GM12878 (cell line): ENCODE measurements at regions not wholly inside any gene's neighbourhood (a gene's known extent, or its start where the extent isn't known, plus 50 kb on each side); places are given as distances from the start of the nearest gene placed in this dataset.

Experiments
- ATAC-seq: fragments of 200-7000 bp; cut with Tn5 transposase; 3 replicates; pipeline ENCODE4 v1.9.1; 2020; ENCODE audit warnings: mild to moderate bottlenecking, moderate library complexity
- BruUV-seq: library from RNA; stranded (reverse); fragments of 400-500 nt; replicated peaks from 2 replicates; lab custom pipeline; 2021; lab: Mats Ljungman, UMichigan
- CTCF ChIA-PET: fragments of 300-600 bp; sonication (Branson Sonifier 250); formaldehyde crosslinking; extraction: SDS; loops from one replicate; lab custom pipeline; 2021; ENCODE audit warnings: inconsistent platforms; lab: Yijun Ruan, JAX
- POLR2A ChIA-PET: fragments of 350-600 bp; formaldehyde crosslinking; extraction: SDS; loops from one replicate; lab custom pipeline; 2021; ENCODE audit warnings: inconsistent platforms; lab: Charles Lee
- RAD21 ChIA-PET: fragments of 300-600 bp; sonication (Branson Sonifier 250); formaldehyde crosslinking; loops from one replicate; lab custom pipeline; 2023; ENCODE audit warnings: antibody characterized with exemption; ENCODE audit not compliant: unreplicated experiment; lab: Charles Lee
- SMC1A ChIA-PET: fragments of 300-600 bp; sonication (Branson Sonifier 250); formaldehyde crosslinking; loops from one replicate; lab custom pipeline; 2023; ENCODE audit not compliant: unreplicated experiment, uncharacterized antibody; lab: Charles Lee
- DNase-seq: peaks from one replicate; pipeline ENCODE4 v3.0.0-alpha.2; 2011; ENCODE audit warnings: low read depth, low spot score
- FAIRE-seq: peaks from 3 replicates; lab custom pipeline; 2011; peaks lifted over from hg19 to GRCh38; lab: Jason Lieb, UNC
- H2AFZ ChIP-seq: 2 replicates; pipeline ENCODE4 v1.6.0; 2011; ENCODE audit warnings: low read depth, low read length, control low read depth; ENCODE audit not compliant: control insufficient read depth
- H3K27ac ChIP-seq: 2 replicates; pipeline ENCODE4 v1.5.1; 2011; ENCODE audit warnings: control low read depth; ENCODE audit not compliant: control insufficient read depth, insufficient read depth
- H3K27me3 ChIP-seq, 2 experiments: replicated peaks in 1 of 2; 2 replicates each; pipeline versions ENCODE4 v1.6.0 to v1.6.1; 2011; ENCODE audit warnings: low read length in 1 of 2; ENCODE audit not compliant: control insufficient read depth in 2 of 2, insufficient read depth in 2 of 2
- H3K36me3 ChIP-seq, 2 experiments: 2 replicates each; pipeline ENCODE4 v1.5.1; 2011; ENCODE audit warnings: low read length in 1 of 2; ENCODE audit not compliant: control insufficient read depth in 2 of 2, insufficient read depth in 2 of 2
- H3K4me1 ChIP-seq: 2 replicates; pipeline ENCODE4 v1.6.1; 2011; ENCODE audit warnings: mild to moderate bottlenecking, low read length, moderate library complexity, mixed read lengths; ENCODE audit not compliant: control insufficient read depth, insufficient read depth
- H3K4me2 ChIP-seq: 2 replicates; pipeline ENCODE4 v1.6.0; 2011; ENCODE audit warnings: control low read depth; ENCODE audit not compliant: control insufficient read depth, insufficient read depth
- H3K4me3 ChIP-seq: fragments of 200-600 bp; sonication (generic); 2 replicates; pipeline ENCODE4 v1.5.1; 2016
- H3K79me2 ChIP-seq: 2 replicates; pipeline ENCODE4 v1.6.0; 2011; ENCODE audit warnings: low read length; ENCODE audit not compliant: control insufficient read depth, insufficient read depth
- H3K9ac ChIP-seq: 2 replicates; pipeline ENCODE4 v1.8.0; 2011; ENCODE audit warnings: low read length, control low read depth, mixed read lengths; ENCODE audit not compliant: control insufficient read depth, insufficient read depth
- H3K9me3 ChIP-seq: replicated peaks from 3 replicates; pipeline ENCODE4 v1.5.1; 2011; ENCODE audit warnings: mild to moderate bottlenecking, low read length; ENCODE audit not compliant: control insufficient read depth, insufficient read depth
- H4K20me1 ChIP-seq: 2 replicates; pipeline ENCODE4 v1.6.0; 2011; ENCODE audit not compliant: control insufficient read depth, insufficient read depth
- ASH2L ChIP-seq: fragments of 300-600, 200-600 bp; sonication (generic); IDR thresholded peaks from 2 replicates; pipeline ENCODE4 v1.6.1; 2017; ENCODE audit warnings: low read depth, mild to moderate bottlenecking, borderline replicate concordance
- BRCA1 ChIP-seq: IDR thresholded peaks from 2 replicates; pipeline ENCODE4 v1.6.1; 2011; ENCODE audit warnings: low read depth, low read length, improper control_type of control experiment
- FOXM1 ChIP-seq: IDR thresholded peaks from 2 replicates; pipeline ENCODE4 v1.6.1; 2012; ENCODE audit warnings: low read depth, mild to moderate bottlenecking, inconsistent platforms, low read length, moderate library complexity
- KAT2A ChIP-seq: conservative IDR thresholded peaks from 2 replicates; pipeline ENCODE4 v1.6.1; 2011; ENCODE audit warnings: low read depth, low read length; ENCODE audit not compliant: control insufficient read depth
- MTA2 ChIP-seq: fragments of 450-650 bp; IDR thresholded peaks from 2 replicates; pipeline ENCODE4 v1.6.1; 2016; ENCODE audit warnings: low read depth, mild to moderate bottlenecking, moderate library complexity
- MYB ChIP-seq: fragments of 150-350 bp; IDR thresholded peaks from 2 replicates; pipeline ENCODE4 v1.6.1; 2014; ENCODE audit warnings: mild to moderate bottlenecking, low read depth, low read length, borderline replicate concordance
- NRF1 ChIP-seq: conservative IDR thresholded peaks from 2 replicates; pipeline ENCODE4 v1.6.1; 2011; ENCODE audit warnings: mild to moderate bottlenecking, low read depth, low read length, improper control_type of control experiment
- PBX3 ChIP-seq: IDR thresholded peaks from 2 replicates; pipeline ENCODE4 v1.6.1; 2011; ENCODE audit warnings: mild to moderate bottlenecking, low read depth, low read length, moderate library complexity; ENCODE audit not compliant: insufficient replicate concordance
- POLR2AphosphoS2 ChIP-seq: IDR thresholded peaks from 2 replicates; pipeline ENCODE4 v1.6.1; 2011; ENCODE audit warnings: low read depth, mild to moderate bottlenecking, low read length, improper control_type of control experiment, moderate library complexity
- RELB ChIP-seq: fragments of 450-650 bp; IDR thresholded peaks from 2 replicates; pipeline ENCODE4 v1.6.1; 2017; ENCODE audit warnings: low read depth, mild to moderate bottlenecking, moderate library complexity
- SIX5 ChIP-seq: IDR thresholded peaks from 2 replicates; pipeline ENCODE4 v1.6.1; 2011; ENCODE audit warnings: mild to moderate bottlenecking, low read depth, low read length, moderate library complexity; ENCODE audit not compliant: severe bottlenecking
- TCF3 ChIP-seq: IDR thresholded peaks from 2 replicates; pipeline ENCODE4 v1.6.1; 2012; ENCODE audit warnings: low read depth, mild to moderate bottlenecking, low read length, borderline replicate concordance; ENCODE audit not compliant: insufficient read depth
- YBX1 ChIP-seq: fragments of 450-650 bp; IDR thresholded peaks from 2 replicates; pipeline ENCODE4 v1.6.1; 2016; ENCODE audit warnings: antibody characterized with exemption
- ZNF207 ChIP-seq: fragments of 450-650 bp; IDR thresholded peaks from 2 replicates; pipeline ENCODE4 v1.6.1; 2014; ENCODE audit warnings: antibody characterized with exemption, mild to moderate bottlenecking, borderline replicate concordance
- WGBS: methylation state at CpG from one replicate; pipeline ENCODE4 v1.1.6; 2016; ENCODE audit warnings: low lambda C conversion rate; ENCODE audit not compliant: insufficient replicate concordance, insufficient coverage; ENCODE audit errors: missing lambda C conversion rate; 5-methylcytosine and 5-hydroxymethylcytosine counted together
- in situ Hi-C: fragments of 300-500 bp; cut with MboI; formaldehyde crosslinking; loops from 9 replicates; pipeline ENCODE4 v1.14.3; 2018; ENCODE audit warnings: mixed read lengths
- intact Hi-C: fragments of 100-400 bp; cut with micrococcal nuclease; formaldehyde crosslinking; loops from one replicate; pipeline ENCODE4 v1.14.2; 2022; ENCODE audit not compliant: unreplicated experiment
- TF ChIP-seq, protein P1 (sequence below): IDR thresholded peaks from 2 replicates; pipeline ENCODE4 v1.6.1; 2011; ENCODE audit warnings: borderline replicate concordance, low read depth, mild to moderate bottlenecking, moderate library complexity, low read length; ENCODE audit not compliant: insufficient read depth, poor library complexity, severe bottlenecking
- TF ChIP-seq, protein P2 (sequence below): fragments of 150-350 bp; IDR thresholded peaks from 2 replicates; pipeline ENCODE4 v1.6.1; 2014; ENCODE audit warnings: mild to moderate bottlenecking, low read depth, low read length
- TF ChIP-seq, protein P3 (sequence below): IDR thresholded peaks from 2 replicates; pipeline ENCODE4 v1.6.1; 2011; ENCODE audit warnings: low read depth, mild to moderate bottlenecking, low read length, moderate library complexity, borderline replicate concordance; ENCODE audit errors: extremely low read depth

DNA sequence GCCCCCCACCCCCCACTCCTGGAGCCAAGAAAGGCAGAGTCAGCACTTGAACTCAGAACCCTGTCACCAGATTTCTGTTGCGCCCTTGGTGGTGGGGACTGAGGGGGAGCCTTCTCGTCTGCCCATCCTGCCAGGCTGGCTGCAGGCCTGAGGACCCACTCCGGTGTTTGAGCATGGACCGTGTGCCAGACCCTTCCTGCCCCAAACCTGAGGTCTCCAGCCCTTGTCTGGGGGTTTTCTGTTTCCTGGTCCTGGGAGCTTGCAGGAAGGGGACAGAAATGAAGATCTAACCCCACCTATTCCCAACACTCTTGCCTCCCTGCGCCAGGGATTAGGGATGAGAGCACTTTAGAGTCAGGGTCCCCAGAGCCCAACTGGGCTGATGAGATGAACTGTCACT is 190.6 kb downstream of the HAUS1 start (continued):
- TF ChIP-seq SIX5 (no peak), NRF1 (no peak), BRCA1 (no peak)
- TF ChIP-seq, protein P1, sequence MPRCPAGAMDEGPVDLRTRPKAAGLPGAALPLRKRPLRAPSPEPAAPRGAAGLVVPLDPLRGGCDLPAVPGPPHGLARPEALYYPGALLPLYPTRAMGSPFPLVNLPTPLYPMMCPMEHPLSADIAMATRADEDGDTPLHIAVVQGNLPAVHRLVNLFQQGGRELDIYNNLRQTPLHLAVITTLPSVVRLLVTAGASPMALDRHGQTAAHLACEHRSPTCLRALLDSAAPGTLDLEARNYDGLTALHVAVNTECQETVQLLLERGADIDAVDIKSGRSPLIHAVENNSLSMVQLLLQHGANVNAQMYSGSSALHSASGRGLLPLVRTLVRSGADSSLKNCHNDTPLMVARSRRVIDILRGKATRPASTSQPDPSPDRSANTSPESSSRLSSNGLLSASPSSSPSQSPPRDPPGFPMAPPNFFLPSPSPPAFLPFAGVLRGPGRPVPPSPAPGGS = no peak
- TF ChIP-seq, protein P2, sequence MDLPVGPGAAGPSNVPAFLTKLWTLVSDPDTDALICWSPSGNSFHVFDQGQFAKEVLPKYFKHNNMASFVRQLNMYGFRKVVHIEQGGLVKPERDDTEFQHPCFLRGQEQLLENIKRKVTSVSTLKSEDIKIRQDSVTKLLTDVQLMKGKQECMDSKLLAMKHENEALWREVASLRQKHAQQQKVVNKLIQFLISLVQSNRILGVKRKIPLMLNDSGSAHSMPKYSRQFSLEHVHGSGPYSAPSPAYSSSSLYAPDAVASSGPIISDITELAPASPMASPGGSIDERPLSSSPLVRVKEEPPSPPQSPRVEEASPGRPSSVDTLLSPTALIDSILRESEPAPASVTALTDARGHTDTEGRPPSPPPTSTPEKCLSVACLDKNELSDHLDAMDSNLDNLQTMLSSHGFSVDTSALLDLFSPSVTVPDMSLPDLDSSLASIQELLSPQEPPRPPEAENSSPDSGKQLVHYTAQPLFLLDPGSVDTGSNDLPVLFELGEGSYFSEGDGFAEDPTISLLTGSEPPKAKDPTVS = no peak

DNA sequence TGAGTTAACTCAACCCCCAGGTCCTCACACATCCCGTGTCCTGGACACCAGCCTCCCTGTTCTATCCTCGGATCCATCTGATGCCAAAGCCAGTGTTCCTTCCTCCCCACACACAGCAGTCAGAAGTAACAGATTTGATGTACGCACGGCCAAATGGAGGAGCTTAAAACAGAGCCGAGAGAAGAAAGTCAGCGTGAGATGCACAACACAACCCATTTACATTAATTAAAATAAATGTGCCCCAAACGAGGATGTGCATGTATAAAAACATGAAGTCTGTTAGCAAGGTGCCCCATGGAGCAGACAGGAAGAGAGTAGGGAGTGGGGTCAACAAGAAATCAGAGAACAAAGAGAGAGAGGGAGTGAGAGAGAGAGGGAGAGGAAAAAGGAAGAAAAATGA is 191.2 kb downstream of the HAUS1 start:
- CTCF ChIA-PET = no interaction called here
- POLR2A ChIA-PET = no interaction called here
- FAIRE-seq = no peak
- TF ChIP-seq RELB (no peak), PBX3 (no peak), ZNF207 (no peak), TCF3 (no peak), YBX1 (no peak), ASH2L (no peak), FOXM1 (no peak), MTA2 (no peak), POLR2AphosphoS2 (no peak), MYB (no peak), KAT2A (no peak)
- TF ChIP-seq, protein P3, sequence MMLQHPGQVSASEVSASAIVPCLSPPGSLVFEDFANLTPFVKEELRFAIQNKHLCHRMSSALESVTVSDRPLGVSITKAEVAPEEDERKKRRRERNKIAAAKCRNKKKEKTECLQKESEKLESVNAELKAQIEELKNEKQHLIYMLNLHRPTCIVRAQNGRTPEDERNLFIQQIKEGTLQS = no peak

More for the DNA sequence above, 191.2 kb downstream of the HAUS1 start:
- ChIA-PET SMC1A (no interaction called here), RAD21 (no interaction called here)
- 40% methylated on average over 7 of the region's 7 CpGs for WGBS
- Histone ChIP-seq H3K79me2 (no peaks in the 10 kb centered on the region), H3K4me2 (no peak overlapping the region), H3K27ac (no peak overlapping the region), H3K27me3 (no peaks in the 10 kb centered on the region), H3K9me3 (no peaks in the 10 kb centered on the region), H3K4me3 (no peak overlapping the region), H3K36me3 (no peaks in the 10 kb centered on the region), H2AFZ (no peak overlapping the region), H3K9ac (no peak overlapping the region), H4K20me1 (no peaks in the 10 kb centered on the region), H3K4me1 (no peaks in the 10 kb centered on the region)
- no peak for ATAC-seq
- no TSS peak for BruUV-seq
- no peak for DNase-seq
- in situ Hi-C loops (no loop called here), intact Hi-C loops (no loop called here)
